GM12878 (cell line): ENCODE measurements at regions not wholly inside any gene's neighbourhood (a gene's known extent, or its start where the extent isn't known, plus 50 kb on each side); places are given as distances from the start of the nearest gene placed in this dataset.

Experiments used
- ATAC-seq: fragments of 200-7000 bp; cut with Tn5 transposase; 3 replicates; pipeline ENCODE4 v1.9.1; 2020; ENCODE audit warnings: mild to moderate bottlenecking, moderate library complexity
- BruUV-seq: library from RNA; stranded (reverse); fragments of 400-500 nt; replicated peaks from 2 replicates; lab custom pipeline; 2021; lab: Mats Ljungman, UMichigan
- CTCF ChIA-PET: fragments of 300-600 bp; sonication (Branson Sonifier 250); formaldehyde crosslinking; extraction: SDS; loops from one replicate; lab custom pipeline; 2021; ENCODE audit warnings: inconsistent platforms; lab: Yijun Ruan, JAX
- POLR2A ChIA-PET: fragments of 350-600 bp; formaldehyde crosslinking; extraction: SDS; loops from one replicate; lab custom pipeline; 2021; ENCODE audit warnings: inconsistent platforms; lab: Charles Lee
- RAD21 ChIA-PET: fragments of 300-600 bp; sonication (Branson Sonifier 250); formaldehyde crosslinking; loops from one replicate; lab custom pipeline; 2023; ENCODE audit warnings: antibody characterized with exemption; ENCODE audit not compliant: unreplicated experiment; lab: Charles Lee
- SMC1A ChIA-PET: fragments of 300-600 bp; sonication (Branson Sonifier 250); formaldehyde crosslinking; loops from one replicate; lab custom pipeline; 2023; ENCODE audit not compliant: unreplicated experiment, uncharacterized antibody; lab: Charles Lee
- DNase-seq: peaks from one replicate; pipeline ENCODE4 v3.0.0-alpha.2; 2011; ENCODE audit warnings: low read depth, low spot score
- FAIRE-seq: peaks from 3 replicates; lab custom pipeline; 2011; peaks lifted over from hg19 to GRCh38; lab: Jason Lieb, UNC
- H2AFZ ChIP-seq: 2 replicates; pipeline ENCODE4 v1.6.0; 2011; ENCODE audit warnings: low read depth, low read length, control low read depth; ENCODE audit not compliant: control insufficient read depth
- H3K27ac ChIP-seq: 2 replicates; pipeline ENCODE4 v1.5.1; 2011; ENCODE audit warnings: control low read depth; ENCODE audit not compliant: control insufficient read depth, insufficient read depth
- H3K27me3 ChIP-seq, 2 experiments: replicated peaks in 1 of 2; 2 replicates each; pipeline versions ENCODE4 v1.6.0 to v1.6.1; 2011; ENCODE audit warnings: low read length in 1 of 2; ENCODE audit not compliant: control insufficient read depth in 2 of 2, insufficient read depth in 2 of 2
- H3K36me3 ChIP-seq, 2 experiments: 2 replicates each; pipeline ENCODE4 v1.5.1; 2011; ENCODE audit warnings: low read length in 1 of 2; ENCODE audit not compliant: control insufficient read depth in 2 of 2, insufficient read depth in 2 of 2
- H3K4me1 ChIP-seq: 2 replicates; pipeline ENCODE4 v1.6.1; 2011; ENCODE audit warnings: mild to moderate bottlenecking, low read length, moderate library complexity, mixed read lengths; ENCODE audit not compliant: control insufficient read depth, insufficient read depth
- H3K4me2 ChIP-seq: 2 replicates; pipeline ENCODE4 v1.6.0; 2011; ENCODE audit warnings: control low read depth; ENCODE audit not compliant: control insufficient read depth, insufficient read depth
- H3K4me3 ChIP-seq: fragments of 200-600 bp; sonication (generic); 2 replicates; pipeline ENCODE4 v1.5.1; 2016
- H3K79me2 ChIP-seq: 2 replicates; pipeline ENCODE4 v1.6.0; 2011; ENCODE audit warnings: low read length; ENCODE audit not compliant: control insufficient read depth, insufficient read depth
- H3K9ac ChIP-seq: 2 replicates; pipeline ENCODE4 v1.8.0; 2011; ENCODE audit warnings: low read length, control low read depth, mixed read lengths; ENCODE audit not compliant: control insufficient read depth, insufficient read depth
- H3K9me3 ChIP-seq: replicated peaks from 3 replicates; pipeline ENCODE4 v1.5.1; 2011; ENCODE audit warnings: mild to moderate bottlenecking, low read length; ENCODE audit not compliant: control insufficient read depth, insufficient read depth
- H4K20me1 ChIP-seq: 2 replicates; pipeline ENCODE4 v1.6.0; 2011; ENCODE audit not compliant: control insufficient read depth, insufficient read depth
- ATF2 ChIP-seq: IDR thresholded peaks from 2 replicates; pipeline ENCODE4 v1.6.1; 2012; ENCODE audit warnings: low read length, inconsistent platforms
- CREM ChIP-seq: IDR thresholded peaks from 2 replicates; pipeline ENCODE4 v1.6.1; 2014; ENCODE audit warnings: antibody characterized with exemption, low read depth
- CTCF ChIP-seq, 3 experiments: IDR thresholded peaks in 2 of 3; conservative IDR thresholded peaks in 1 of 3; 2 replicates each; pipeline ENCODE4 v1.5.1; 2011; ENCODE audit warnings: low read depth in 3 of 3, low read length in 3 of 3, mild to moderate bottlenecking in 3 of 3, control low read depth in 2 of 3, moderate library complexity in 2 of 3, inconsistent platforms in 1 of 3, mixed read lengths in 1 of 3; ENCODE audit not compliant: control insufficient read depth in 2 of 3, insufficient read depth in 1 of 3; ENCODE audit errors: extremely low read depth in 1 of 3
- FOS ChIP-seq: IDR thresholded peaks from 3 replicates; pipeline ENCODE4 v1.6.1; 2011; ENCODE audit warnings: borderline replicate concordance; ENCODE audit not compliant: insufficient read length; ENCODE audit errors: extremely low read depth
- IRF3 ChIP-seq: fragments of 450-650 bp; IDR thresholded peaks from 2 replicates; pipeline ENCODE4 v1.6.1; 2014; ENCODE audit warnings: mild to moderate bottlenecking
- PRDM15 ChIP-seq: fragments of 450-650 bp; formaldehyde crosslinking; IDR thresholded peaks from 2 replicates; pipeline ENCODE4 v1.4.0; 2020; ENCODE audit warnings: mild to moderate bottlenecking, moderate library complexity
- TAF1 ChIP-seq: IDR thresholded peaks from 2 replicates; pipeline ENCODE4 v1.6.1; 2011; ENCODE audit warnings: mild to moderate bottlenecking, low read depth, low read length, borderline replicate concordance
- TBL1XR1 ChIP-seq: IDR thresholded peaks from 2 replicates; pipeline ENCODE4 v1.6.1; 2012; ENCODE audit warnings: low read depth, low read length, improper control_type of control experiment
- YY1 ChIP-seq: IDR thresholded peaks from 2 replicates; pipeline ENCODE4 v1.6.1; 2011; ENCODE audit warnings: low read depth, mild to moderate bottlenecking, low read length
- WGBS: methylation state at CpG from one replicate; pipeline ENCODE4 v1.1.6; 2016; ENCODE audit warnings: low lambda C conversion rate; ENCODE audit not compliant: insufficient replicate concordance, insufficient coverage; ENCODE audit errors: missing lambda C conversion rate; 5-methylcytosine and 5-hydroxymethylcytosine counted together
- in situ Hi-C: fragments of 300-500 bp; cut with MboI; formaldehyde crosslinking; loops from 9 replicates; pipeline ENCODE4 v1.14.3; 2018; ENCODE audit warnings: mixed read lengths
- intact Hi-C: fragments of 100-400 bp; cut with micrococcal nuclease; formaldehyde crosslinking; loops from one replicate; pipeline ENCODE4 v1.14.2; 2022; ENCODE audit not compliant: unreplicated experiment

GRCh38 chr5:58286741-58287140, 173.1 kb downstream of the PLK2 start:
- TF ChIP-seq TBL1XR1, result no peak
- no peak for TF ChIP-seq YY1
- no peak for TF ChIP-seq CREM
- TF ChIP-seq FOS, result no peak
- TF ChIP-seq, all 136 proteins: peak for 0
- Histone ChIP-seq H3K27me3 (no peaks in the 10 kb centered on the region), H2AFZ (no peak overlapping the region), H3K4me1 (no peaks in the 10 kb centered on the region), H3K4me2 (no peak overlapping the region), H3K79me2 (no peaks in the 10 kb centered on the region), H3K36me3 (no peaks in the 10 kb centered on the region), H3K9me3 (no peaks in the 10 kb centered on the region), H3K4me3 (no peak overlapping the region), H4K20me1 (no peaks in the 10 kb centered on the region), H3K9ac (no peak overlapping the region), H3K27ac (no peak overlapping the region)
- 0% methylated on average over 1 of the region's 1 CpG for WGBS
- ChIA-PET CTCF (no interaction called here), POLR2A (no interaction called here), SMC1A (no interaction called here), RAD21 (no interaction called here)
- DNase-seq (no peak), ATAC-seq (no peak), FAIRE-seq (no peak)
- no TSS peak for BruUV-seq
- in situ Hi-C loops (no loop called here), intact Hi-C loops (no loop called here)

- no peaks in the 10 kb centered on the region for H3K36me3 ChIP-seq
- no peak overlapping the region for H3K4me3 ChIP-seq
- no peak overlapping the region for H2AFZ ChIP-seq
- H3K4me1 ChIP-seq, result no peaks in the 10 kb centered on the region
- H3K9me3 ChIP-seq, result no peaks in the 10 kb centered on the region
- H3K4me2 ChIP-seq, result no peak overlapping the region
- no peak for FAIRE-seq
- in situ Hi-C loops, result no loop called here
- H4K20me1 ChIP-seq, result no peaks in the 10 kb centered on the region
- H3K27me3 ChIP-seq, result no peaks in the 10 kb centered on the region
- ChIA-PET RAD21 (no interaction called here), CTCF (no interaction called here), POLR2A (no interaction called here), SMC1A (no interaction called here)
- no peaks in the 10 kb centered on the region for H3K79me2 ChIP-seq
- TF ChIP-seq TAF1, result no peak
- TF ChIP-seq IRF3, result no peak
- no peak for TF ChIP-seq ATF2
- no peak for TF ChIP-seq CTCF (IDR thresholded peaks at IDR 0.05 in 2 of 3, conservative IDR thresholded peaks at IDR 0.05 in 1 of 3; ENCODE audit: control insufficient read depth in 2 of 3, extremely low read depth in 1 of 3, insufficient read depth in 1 of 3, low read depth in 3 of 3, low read length in 3 of 3)
- no peak for TF ChIP-seq PRDM15
- ATAC-seq, result no peak
- intact Hi-C loops, result no loop called here
- BruUV-seq, result no TSS peak
- 76% methylated on average over 2 of the region's 2 CpGs for WGBS
- DNase-seq, result no peak
- H3K9ac ChIP-seq, result no peak overlapping the region
- H3K27ac ChIP-seq, result no peak overlapping the region
These were observed 174.0 kb downstream of the PLK2 start for GRCh38 chr5:58285900-58286299.
